ENCODE measurements at regions not wholly inside any gene's neighbourhood (a gene's known extent, or its start where the extent isn't known, plus 50 kb on each side); places are given as distances from the start of the nearest gene placed in this dataset.

GRCh38 chr13:109843695-109844094, 57.3 kb upstream of the IRS2 start:
- intact Hi-C loops (cut with micrococcal nuclease) = no loop called here
- CTCF ChIA-PET = no interaction called here
- no peak overlapping the region for H3K27ac Mint-ChIP-seq (ENCODE audit: low read depth, unreplicated experiment)

GRCh38 chr13:109842212-109842920, 56.0 kb upstream of the IRS2 start:
- no peaks in the 10 kb centered on the region for H3K36me3 Mint-ChIP-seq (ENCODE audit: insufficient read depth, unreplicated experiment)

More at GRCh38 chr13:109843695-109844094, 57.3 kb upstream of the IRS2 start:
- Mint-ChIP-seq H3K4me1 (ENCODE audit: insufficient read depth, unreplicated experiment) (peaks cover 16% of the 10 kb centered on the region), H3K9me3 (ENCODE audit: unreplicated experiment) (no peaks in the 10 kb centered on the region), H3K36me3 (ENCODE audit: insufficient read depth, unreplicated experiment) (no peaks in the 10 kb centered on the region), H3K4me3 (ENCODE audit: unreplicated experiment) (no peak overlapping the region), H3K27me3 (ENCODE audit: insufficient read depth, unreplicated experiment) (no peaks in the 10 kb centered on the region)
- TF ChIP-seq CTCF (IDR thresholded peaks at IDR 0.05; ENCODE audit: unreplicated experiment) = no peak
- no peak for DNase-seq (ENCODE audit: unreplicated experiment)
- no TSS peak for BruUV-seq (replicated peaks)
- POLR2A ChIA-PET = no interaction called here

GRCh38 chr13:109840893-109841287, 54.5 kb upstream of the IRS2 start:
- no TSS peak for BruUV-seq (replicated peaks)

More at GRCh38 chr13:109842212-109842920, 56.0 kb upstream of the IRS2 start:
- no peak overlapping the region for H3K4me3 Mint-ChIP-seq (ENCODE audit: unreplicated experiment)
- H3K27ac Mint-ChIP-seq (ENCODE audit: low read depth, unreplicated experiment) = no peak overlapping the region
- no peak for TF ChIP-seq CTCF (IDR thresholded peaks at IDR 0.05; ENCODE audit: unreplicated experiment)
- intact Hi-C loops (cut with micrococcal nuclease) = no loop called here
- H3K4me1 Mint-ChIP-seq (ENCODE audit: insufficient read depth, unreplicated experiment) = peaks cover 16% of the 10 kb centered on the region
- no peaks in the 10 kb centered on the region for H3K9me3 Mint-ChIP-seq (ENCODE audit: unreplicated experiment)
- ChIA-PET POLR2A (no interaction called here), CTCF (no interaction called here)
- no peak for DNase-seq (ENCODE audit: unreplicated experiment)
- no TSS peak for BruUV-seq (replicated peaks)
- H3K27me3 Mint-ChIP-seq (ENCODE audit: insufficient read depth, unreplicated experiment) = no peaks in the 10 kb centered on the region

More at GRCh38 chr13:109840893-109841287, 54.5 kb upstream of the IRS2 start:
- Mint-ChIP-seq H3K36me3 (ENCODE audit: insufficient read depth, unreplicated experiment) (no peaks in the 10 kb centered on the region), H3K27me3 (ENCODE audit: insufficient read depth, unreplicated experiment) (no peaks in the 10 kb centered on the region), H3K4me1 (ENCODE audit: insufficient read depth, unreplicated experiment) (peaks cover 16% of the 10 kb centered on the region), H3K27ac (ENCODE audit: low read depth, unreplicated experiment) (peak overlapping the region; percentile 41), H3K9me3 (ENCODE audit: unreplicated experiment) (no peaks in the 10 kb centered on the region), H3K4me3 (ENCODE audit: unreplicated experiment) (no peak overlapping the region)
- no peak for DNase-seq (ENCODE audit: unreplicated experiment)
- ChIA-PET CTCF (interaction anchor here (0.6 to 0.7 kb wide), 2 partner anchors 25 to 696 kb away, joined by 3 to 6 read pairs; no protein-coding TSS in a partner anchor), POLR2A (no interaction called here)
- no peak for TF ChIP-seq CTCF (IDR thresholded peaks at IDR 0.05; ENCODE audit: unreplicated experiment)
- intact Hi-C loops (cut with micrococcal nuclease) = no loop called here

Measured in MCF 10A (cell line).